T-helper 2 cell treated with Interferon-gamma antibody and Interleukin-4, amounts not matched to agents 5 μg/mL and 100 μg/mL, for 36 hours (primary cell): ENCODE measurements at regions not wholly inside any gene's neighbourhood (a gene's known extent, or its start where the extent isn't known, plus 50 kb on each side); places are given as distances from the start of the nearest gene placed in this dataset.
A peak's percentile ranks its signal among the peaks of the same experiment; 100 is the strongest.

Experiments used
- DNase-seq: peaks from one replicate; pipeline ENCODE4 v3.0.0; 2021; ENCODE audit warnings: low spot score
- H3K27ac Mint-ChIP-seq: one replicate; pipeline ENCODE4 v1.8.0; 2021; ENCODE audit warnings: mild to moderate bottlenecking, mixed read lengths
- H3K27me3 Mint-ChIP-seq: one replicate; pipeline ENCODE4 v1.8.0; 2021; ENCODE audit warnings: low read depth, mixed read lengths
- H3K36me3 Mint-ChIP-seq: one replicate; pipeline ENCODE4 v1.8.0; 2021; ENCODE audit warnings: low read depth, mixed read lengths
- H3K4me1 Mint-ChIP-seq: one replicate; pipeline ENCODE4 v1.8.0; 2021; ENCODE audit warnings: low read depth, mixed read lengths
- H3K4me3 Mint-ChIP-seq: one replicate; pipeline ENCODE4 v1.8.0; 2022; ENCODE audit warnings: mild to moderate bottlenecking, moderate library complexity, mixed read lengths
- H3K9me3 Mint-ChIP-seq: one replicate; pipeline ENCODE4 v1.8.0; 2021; ENCODE audit warnings: mixed read lengths

DNA sequence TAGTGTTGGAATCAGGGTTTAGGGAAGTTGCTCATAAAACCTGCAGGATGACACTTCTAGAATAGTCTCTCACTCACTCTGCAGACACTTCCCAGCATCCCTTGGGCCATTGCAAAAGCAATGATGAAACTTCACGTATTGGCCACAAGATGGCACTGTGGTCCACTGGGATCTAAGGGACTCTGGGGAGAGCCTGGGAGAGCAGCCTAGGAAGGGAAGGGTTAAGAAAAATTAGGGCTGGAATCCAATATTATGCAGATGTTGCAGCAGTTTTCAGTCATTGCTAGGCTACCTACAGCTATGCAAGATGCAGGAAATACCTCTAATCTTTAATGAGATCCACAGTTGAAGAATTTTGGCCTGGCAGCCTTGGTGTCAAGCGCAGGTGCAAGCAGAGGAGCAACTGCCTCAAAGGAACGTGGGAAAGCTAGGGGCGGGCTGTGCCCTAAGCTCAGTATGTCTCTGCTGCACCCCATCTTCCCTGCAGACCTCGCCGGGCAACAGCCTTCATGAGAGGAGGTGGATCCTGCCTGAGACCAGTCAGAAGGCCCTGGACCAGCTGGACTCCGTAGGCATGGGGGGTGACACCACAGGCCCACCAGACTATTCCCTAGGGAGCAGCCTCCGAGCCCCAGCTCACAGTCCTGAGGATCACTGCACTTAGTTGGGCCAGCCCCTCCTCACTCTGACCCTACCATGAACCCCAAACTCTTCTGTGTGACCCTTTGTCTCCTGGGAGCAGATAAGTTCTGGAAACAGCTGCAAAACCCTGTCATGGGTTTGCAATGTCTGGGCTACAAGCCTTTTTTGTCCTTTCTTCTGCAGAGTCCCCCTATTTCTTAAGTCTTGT is 127.9 kb upstream of the PRSS58 start:
- H3K27me3 Mint-ChIP-seq: peaks cover 2% of the 10 kb centered on the region
- peaks cover 24% of the 10 kb centered on the region for H3K4me1 Mint-ChIP-seq
- no peaks in the 10 kb centered on the region for H3K36me3 Mint-ChIP-seq
- DNase-seq: peak; percentile 34
- H3K9me3 Mint-ChIP-seq: no peaks in the 10 kb centered on the region
- H3K4me3 Mint-ChIP-seq: peak overlapping the region; percentile 65
- peak overlapping the region; percentile 72 for H3K27ac Mint-ChIP-seq

DNA sequence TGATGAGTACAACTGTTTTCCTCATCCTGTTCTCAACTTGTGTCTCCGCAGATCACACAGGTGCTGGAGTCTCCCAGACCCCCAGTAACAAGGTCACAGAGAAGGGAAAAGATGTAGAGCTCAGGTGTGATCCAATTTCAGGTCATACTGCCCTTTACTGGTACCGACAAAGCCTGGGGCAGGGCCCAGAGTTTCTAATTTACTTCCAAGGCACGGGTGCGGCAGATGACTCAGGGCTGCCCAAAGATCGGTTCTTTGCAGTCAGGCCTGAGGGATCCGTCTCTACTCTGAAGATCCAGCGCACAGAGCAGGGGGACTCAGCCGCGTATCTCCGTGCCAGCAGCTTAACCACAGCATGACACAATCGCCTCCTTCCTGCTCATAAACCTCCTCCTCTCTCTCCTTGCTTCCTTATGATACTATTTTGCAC is 126.7 kb upstream of the PRSS58 start:
- H3K36me3 Mint-ChIP-seq: no peaks in the 10 kb centered on the region
- peak; percentile 58 for DNase-seq
- H3K4me3 Mint-ChIP-seq: peak overlapping the region; percentile 65
- peaks cover 3% of the 10 kb centered on the region for H3K27me3 Mint-ChIP-seq
- H3K4me1 Mint-ChIP-seq: peaks cover 24% of the 10 kb centered on the region
- H3K27ac Mint-ChIP-seq: peak overlapping the region; percentile 72
- no peaks in the 10 kb centered on the region for H3K9me3 Mint-ChIP-seq

DNA sequence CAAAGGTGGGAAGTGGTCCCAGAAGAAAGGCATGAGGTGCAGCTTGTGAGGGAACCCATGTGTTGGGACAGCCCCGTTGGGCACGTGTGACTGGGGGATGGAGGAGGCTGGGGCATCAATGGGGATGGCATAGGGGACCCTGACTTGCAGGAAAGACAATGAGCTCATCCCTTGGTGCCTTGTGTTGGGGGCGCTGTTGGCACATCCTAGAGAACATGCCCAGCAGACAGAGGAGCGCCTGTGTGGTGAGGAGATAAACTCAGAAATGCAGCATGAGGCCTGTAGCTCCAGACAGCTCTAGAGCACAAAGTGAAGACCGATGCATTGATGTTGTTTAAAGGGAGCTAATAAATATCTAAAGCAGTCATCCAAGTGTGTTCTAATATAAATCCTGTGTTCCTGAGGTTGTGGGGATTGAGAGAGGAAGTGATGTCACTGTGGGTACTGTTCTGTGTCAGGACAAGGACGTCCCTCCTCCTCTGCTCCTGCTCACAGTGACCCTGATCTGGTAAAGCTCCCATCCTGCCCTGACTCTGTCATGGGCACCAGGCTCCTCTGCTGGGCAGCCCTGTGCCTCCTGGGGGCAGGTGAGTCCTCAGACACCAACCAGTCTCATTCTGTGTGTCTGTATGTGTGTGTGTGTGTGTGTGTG is 126.1 kb upstream of the PRSS58 start:
- DNase-seq: peak; percentile 17
- Mint-ChIP-seq H3K9me3 (no peaks in the 10 kb centered on the region), H3K4me3 (peak overlapping the region; percentile 65), H3K4me1 (peaks cover 24% of the 10 kb centered on the region), H3K36me3 (no peaks in the 10 kb centered on the region), H3K27me3 (peaks cover 3% of the 10 kb centered on the region), H3K27ac (peak overlapping the region; percentile 72)

DNA sequence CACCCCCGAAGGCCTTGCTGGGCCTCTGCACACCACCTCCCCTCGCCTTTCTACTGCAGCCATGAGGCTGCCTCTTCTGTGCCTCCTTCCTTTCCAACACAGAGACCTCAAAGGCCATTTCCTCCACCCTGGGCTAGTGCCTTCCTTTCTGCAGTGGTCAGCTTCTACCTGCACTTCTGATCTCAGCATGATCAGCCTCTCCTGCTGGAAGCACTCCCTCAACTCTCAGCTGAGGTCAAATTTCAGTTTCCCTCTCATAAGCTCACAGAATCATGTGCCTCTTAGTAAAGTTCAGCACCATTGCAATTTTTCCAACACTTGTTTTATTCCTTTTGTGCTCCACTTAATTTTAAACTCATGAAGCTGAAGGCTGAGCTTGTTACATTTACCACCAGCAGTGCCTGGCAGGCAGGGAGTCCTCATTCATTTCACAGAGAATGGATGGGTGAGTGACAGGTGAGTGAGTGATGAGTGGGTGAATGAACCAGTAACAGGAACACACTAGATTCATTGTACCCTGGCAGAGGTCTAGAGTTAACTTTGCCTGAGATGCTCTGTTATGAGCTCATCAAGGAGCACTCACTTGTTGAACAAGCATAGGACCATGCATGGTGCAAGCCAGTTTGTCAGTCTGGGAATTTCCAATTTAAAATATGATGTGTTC is 124.0 kb upstream of the PRSS58 start:
- no peak overlapping the region for H3K27ac Mint-ChIP-seq
- peaks cover 6% of the 10 kb centered on the region for H3K27me3 Mint-ChIP-seq
- H3K4me1 Mint-ChIP-seq: peaks cover 24% of the 10 kb centered on the region
- H3K36me3 Mint-ChIP-seq: no peaks in the 10 kb centered on the region
- DNase-seq: no peak
- no peaks in the 10 kb centered on the region for H3K9me3 Mint-ChIP-seq
- H3K4me3 Mint-ChIP-seq: no peak overlapping the region

DNA sequence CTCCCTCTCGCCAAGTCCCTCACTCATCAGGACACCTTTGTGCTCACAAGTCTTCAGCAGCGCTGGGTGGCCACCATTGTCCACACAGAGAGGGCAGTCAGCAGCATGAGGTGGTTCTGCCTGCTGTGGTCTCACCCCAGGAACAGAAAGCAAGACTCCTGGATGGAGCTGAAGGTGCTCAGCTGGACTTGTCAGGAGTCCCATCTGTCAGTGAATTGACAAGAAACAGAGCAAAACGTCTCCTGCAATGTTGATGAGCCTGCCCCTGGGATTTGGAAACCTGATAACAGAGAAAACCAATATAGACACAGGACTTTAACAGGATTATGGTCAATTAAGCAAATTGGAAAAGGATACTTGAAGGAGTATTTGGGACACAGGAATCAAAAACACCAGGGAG is 122.2 kb upstream of the PRSS58 start:
- no peak for DNase-seq
- no peaks in the 10 kb centered on the region for H3K9me3 Mint-ChIP-seq
- H3K4me3 Mint-ChIP-seq: no peak overlapping the region
- no peaks in the 10 kb centered on the region for H3K36me3 Mint-ChIP-seq
- peaks cover 20% of the 10 kb centered on the region for H3K4me1 Mint-ChIP-seq
- H3K27me3 Mint-ChIP-seq: peaks cover 12% of the 10 kb centered on the region
- H3K27ac Mint-ChIP-seq: no peak overlapping the region

DNA sequence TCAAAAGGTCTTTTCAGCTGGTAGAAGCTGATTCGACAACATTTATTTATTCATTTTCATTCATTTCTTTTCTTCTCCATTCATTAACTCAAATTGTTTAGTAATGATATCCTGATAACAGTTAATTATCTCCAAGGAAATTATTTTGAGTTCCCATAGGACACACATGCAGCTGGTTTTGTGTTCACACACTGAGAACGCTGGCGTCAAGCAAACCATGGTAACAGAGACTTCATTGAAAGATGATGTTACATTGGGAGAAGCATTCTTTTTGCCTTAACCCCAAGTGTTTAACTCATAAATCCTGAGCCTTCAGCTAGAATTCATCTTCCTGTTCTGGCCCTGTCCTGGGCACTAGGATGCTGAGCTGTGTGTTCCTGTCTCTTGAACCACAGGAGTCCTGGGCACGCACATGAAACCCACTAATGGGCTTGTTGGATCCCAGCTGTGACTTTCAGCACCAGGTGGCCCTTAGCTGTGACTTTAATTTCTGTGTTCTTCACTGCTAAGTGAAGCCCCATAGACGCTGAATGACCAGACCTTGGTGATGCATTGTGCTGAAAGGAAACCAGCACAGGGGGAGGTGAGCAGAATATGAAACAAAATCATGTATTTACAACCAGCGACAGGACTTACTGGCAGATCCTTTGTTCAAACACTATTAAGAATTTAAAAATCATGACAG is 121.5 kb upstream of the PRSS58 start:
- Mint-ChIP-seq H3K9me3 (no peaks in the 10 kb centered on the region), H3K27ac (no peak overlapping the region), H3K36me3 (no peaks in the 10 kb centered on the region), H3K4me1 (peaks cover 12% of the 10 kb centered on the region), H3K4me3 (no peak overlapping the region), H3K27me3 (peaks cover 12% of the 10 kb centered on the region)
- no peak for DNase-seq

DNA sequence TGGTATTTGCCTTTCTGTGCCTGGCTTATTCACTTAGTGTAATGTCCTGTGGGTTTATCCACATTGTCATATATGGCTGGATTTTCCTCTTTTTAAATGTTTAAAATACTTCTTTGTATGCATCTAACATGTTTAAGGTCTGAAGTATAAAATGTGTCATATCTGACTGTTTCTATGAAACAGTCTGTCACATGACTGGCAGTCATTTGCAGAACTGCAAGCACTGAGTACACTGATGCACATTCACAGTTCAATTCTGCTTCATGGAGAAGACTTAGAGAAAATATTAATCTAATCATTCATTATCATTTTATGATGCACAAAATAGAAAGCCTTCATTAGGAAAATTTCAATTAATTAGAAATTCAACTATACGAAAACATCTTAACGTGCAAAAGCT is 119.7 kb upstream of the PRSS58 start:
- Mint-ChIP-seq H3K27ac (no peak overlapping the region), H3K4me3 (no peak overlapping the region), H3K27me3 (peaks cover 12% of the 10 kb centered on the region), H3K4me1 (peaks cover 3% of the 10 kb centered on the region), H3K36me3 (no peaks in the 10 kb centered on the region), H3K9me3 (no peaks in the 10 kb centered on the region)
- no peak for DNase-seq

DNA sequence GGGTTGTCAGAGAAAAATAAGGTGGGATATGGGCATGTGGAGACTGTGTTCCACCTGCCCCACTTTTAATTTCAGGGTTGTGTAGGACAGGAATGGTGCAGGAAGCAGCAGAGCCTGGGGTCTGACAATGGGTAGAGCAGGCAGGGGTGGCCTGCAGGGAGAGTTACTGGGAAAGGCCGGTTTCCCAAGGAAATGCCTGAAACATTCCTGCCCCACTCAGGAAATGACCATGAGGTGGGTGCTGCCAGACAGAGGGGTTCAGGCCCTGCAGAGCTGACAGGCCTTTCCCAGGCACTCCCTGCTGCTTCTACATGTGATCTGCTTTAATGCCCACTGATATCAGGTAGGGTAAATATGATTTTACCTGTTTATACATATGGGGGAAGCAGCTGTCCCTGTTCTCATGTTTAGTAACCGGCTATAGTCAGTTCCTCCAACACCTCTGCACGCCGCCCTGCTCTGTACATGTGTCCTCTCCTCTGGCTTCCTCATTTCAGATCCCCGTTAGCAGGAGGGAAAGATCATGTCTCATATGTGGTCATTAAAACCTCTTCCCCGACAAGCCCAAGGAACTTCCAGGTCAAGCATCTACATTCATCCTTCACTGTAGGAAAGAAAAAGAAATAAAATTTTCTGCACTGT is 118.6 kb upstream of the PRSS58 start:
- DNase-seq: no peak
- peaks cover 12% of the 10 kb centered on the region for H3K27me3 Mint-ChIP-seq
- no peaks in the 10 kb centered on the region for H3K36me3 Mint-ChIP-seq
- peaks cover under 1% of the 10 kb centered on the region for H3K4me1 Mint-ChIP-seq
- H3K27ac Mint-ChIP-seq: no peak overlapping the region
- no peaks in the 10 kb centered on the region for H3K9me3 Mint-ChIP-seq
- no peak overlapping the region for H3K4me3 Mint-ChIP-seq

DNA sequence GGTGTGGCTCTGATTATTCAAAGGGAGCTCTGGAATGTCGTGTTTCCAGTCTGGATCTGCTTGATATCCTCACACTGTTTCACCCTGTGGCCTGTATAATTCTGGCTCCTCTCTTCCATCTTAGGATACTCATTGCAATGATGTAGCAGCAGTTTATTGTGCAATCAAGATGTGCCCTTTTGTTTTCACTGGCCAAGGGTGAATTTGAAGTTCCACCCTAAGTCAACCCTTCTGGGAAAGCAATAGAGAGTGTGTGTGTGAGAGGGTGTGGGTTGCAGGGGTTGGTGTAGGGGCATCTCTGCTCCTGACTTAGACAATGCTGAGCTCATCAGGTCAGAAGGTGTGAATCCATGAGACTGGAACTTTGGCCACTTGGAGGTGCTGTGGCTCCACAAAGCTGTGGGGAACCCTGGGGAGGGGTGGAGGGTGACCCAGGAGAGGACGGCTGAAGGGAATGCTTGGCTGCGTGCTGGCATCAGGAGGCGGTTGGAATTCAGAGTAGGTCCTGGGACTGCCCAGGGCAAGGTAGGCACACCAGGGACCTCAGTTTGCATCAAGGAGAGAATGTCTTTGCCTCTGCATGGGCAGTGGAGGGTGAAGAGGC is 118.0 kb upstream of the PRSS58 start:
- no peak overlapping the region for H3K27ac Mint-ChIP-seq
- no peaks in the 10 kb centered on the region for H3K4me1 Mint-ChIP-seq
- peaks cover 14% of the 10 kb centered on the region for H3K27me3 Mint-ChIP-seq
- DNase-seq: no peak
- H3K9me3 Mint-ChIP-seq: no peaks in the 10 kb centered on the region
- H3K36me3 Mint-ChIP-seq: no peaks in the 10 kb centered on the region
- no peak overlapping the region for H3K4me3 Mint-ChIP-seq

DNA sequence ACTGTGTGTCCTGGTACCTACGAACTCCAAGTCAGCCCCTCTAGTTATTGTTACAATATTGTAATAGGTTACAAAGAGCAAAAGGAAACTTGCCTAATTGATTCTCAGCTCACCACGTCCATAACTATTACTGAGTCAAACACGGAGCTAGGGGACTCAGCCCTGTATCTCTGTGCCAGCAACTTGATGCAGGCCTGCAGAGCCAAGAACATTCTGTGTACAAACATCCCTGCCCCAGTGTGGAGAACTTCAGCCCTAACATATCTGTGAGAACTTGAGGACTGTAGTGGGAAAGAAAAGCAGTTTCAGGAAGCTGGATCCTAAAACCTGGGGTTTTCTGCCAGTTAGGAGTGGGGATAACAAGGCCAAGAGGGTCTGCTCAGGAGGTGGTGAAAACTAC is 114.9 kb upstream of the PRSS58 start:
- Mint-ChIP-seq H3K27ac (no peak overlapping the region), H3K4me3 (no peak overlapping the region), H3K9me3 (peaks cover 8% of the 10 kb centered on the region), H3K4me1 (no peaks in the 10 kb centered on the region), H3K36me3 (no peaks in the 10 kb centered on the region), H3K27me3 (peaks cover 24% of the 10 kb centered on the region)
- DNase-seq: no peak

DNA sequence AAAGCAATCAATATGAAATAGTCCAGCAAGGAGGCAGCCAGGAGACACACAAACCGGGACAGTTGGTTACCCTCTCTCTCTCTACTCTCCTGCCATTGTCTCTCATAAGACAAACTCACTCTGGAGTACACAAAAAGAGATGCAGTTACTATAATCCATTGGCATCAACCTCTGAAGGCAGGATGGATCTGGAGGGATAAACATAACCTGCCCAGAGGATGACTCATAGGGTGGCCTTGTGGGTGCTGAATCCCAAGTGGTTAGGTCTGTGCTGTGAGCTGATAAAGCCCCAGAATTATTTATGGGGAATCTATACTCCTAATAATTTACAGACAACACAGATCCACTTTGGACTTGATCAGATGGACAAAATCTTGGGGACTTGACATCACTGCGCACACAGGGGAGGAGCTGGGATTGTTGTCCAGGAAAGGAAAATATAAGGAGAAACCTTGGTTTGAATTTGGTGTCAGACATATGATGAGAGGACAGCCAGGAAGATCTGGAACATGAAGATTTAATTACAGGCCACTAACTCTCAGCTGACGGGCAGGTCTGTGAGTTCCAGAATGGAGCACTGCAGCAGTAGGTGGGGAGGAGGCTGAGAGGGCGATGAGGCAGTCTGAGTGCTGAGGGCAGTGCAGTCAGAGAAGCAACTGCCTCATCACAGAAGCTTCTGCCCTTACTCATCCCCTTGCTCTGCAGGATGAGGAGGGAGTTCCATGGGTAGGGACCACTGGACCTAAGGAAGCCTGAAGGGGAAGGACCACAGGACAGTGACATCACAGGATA is 113.9 kb upstream of the PRSS58 start:
- H3K27me3 Mint-ChIP-seq: peaks cover 21% of the 10 kb centered on the region
- DNase-seq: no peak
- peaks cover 8% of the 10 kb centered on the region for H3K9me3 Mint-ChIP-seq
- no peak overlapping the region for H3K4me3 Mint-ChIP-seq
- no peak overlapping the region for H3K27ac Mint-ChIP-seq
- no peaks in the 10 kb centered on the region for H3K36me3 Mint-ChIP-seq
- no peaks in the 10 kb centered on the region for H3K4me1 Mint-ChIP-seq

DNA sequence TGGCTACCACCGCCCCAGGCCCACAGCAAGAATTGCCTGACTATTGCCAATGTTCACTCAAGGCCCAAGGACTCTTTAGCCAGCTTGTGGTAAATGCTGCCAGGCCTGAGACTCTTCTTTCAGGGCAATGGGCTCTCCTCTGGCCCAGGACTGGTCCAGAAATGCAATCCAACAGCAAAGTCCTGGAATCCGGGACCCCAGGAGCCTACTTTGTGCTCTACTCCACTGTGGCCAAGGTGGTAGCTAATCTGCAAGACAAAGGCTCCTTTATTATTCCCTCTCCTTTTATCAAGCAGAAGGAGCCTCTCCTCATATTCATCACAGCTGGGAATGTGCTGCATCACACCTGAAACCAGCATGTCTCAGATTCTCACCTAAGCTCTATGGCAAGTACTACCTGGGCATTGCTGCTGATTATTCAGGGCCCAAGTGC is 107.6 kb upstream of the PRSS58 start:
- peaks cover 5% of the 10 kb centered on the region for H3K4me1 Mint-ChIP-seq
- peaks cover 8% of the 10 kb centered on the region for H3K9me3 Mint-ChIP-seq

More for the DNA sequence above, 107.6 kb upstream of the PRSS58 start:
- Mint-ChIP-seq H3K36me3 (no peaks in the 10 kb centered on the region), H3K27ac (no peak overlapping the region), H3K4me3 (no peak overlapping the region), H3K27me3 (peaks cover 40% of the 10 kb centered on the region)
- DNase-seq: no peak
